Sigmoid colon (tissue), 4 donors: ENCODE measurements at regions not wholly inside any gene's neighbourhood (a gene's known extent, or its start where the extent isn't known, plus 50 kb on each side); places are given as distances from the start of the nearest gene placed in this dataset.

Experiments
- CTCF ChIP-seq, 4 experiments: fragments of 450-650 bp in 3 of 4; fragments of 200-600 bp in 1 of 4; IDR thresholded peaks; one replicate each; pipeline ENCODE4 v1.5.1; 2016 to 2019; ENCODE audit warnings: antibody characterized with exemption in 4 of 4, mild to moderate bottlenecking in 3 of 4, moderate library complexity in 2 of 4
- POLR2A ChIP-seq, 2 donors: fragments of 450-650 bp; IDR thresholded peaks; one replicate each; pipeline ENCODE4 v1.6.1; 2016; ENCODE audit warnings: antibody characterized with exemption in 2 of 2, mild to moderate bottlenecking in 2 of 2, moderate library complexity in 2 of 2
- POLR2AphosphoS5 ChIP-seq, 4 donors: sonication (generic); formaldehyde crosslinking; IDR thresholded peaks; one replicate each; pipeline ENCODE4 v1.6.1; 2017; ENCODE audit warnings: antibody characterized with exemption in 4 of 4

GRCh38 chr2:173821451-173821850, 143.7 kb downstream of the SP3 start:
- TF ChIP-seq CTCF (IDR thresholded peaks at IDR 0.05) (no peak), POLR2A (IDR thresholded peaks at IDR 0.05) (no peak), POLR2AphosphoS5 (IDR thresholded peaks at IDR 0.05) (no peak)
